Activated naive CD4-positive, alpha-beta T cell treated with anti-CD3 and anti-CD28 coated beads for 36 hours (primary cell): ENCODE measurements at regions not wholly inside any gene's neighbourhood (a gene's known extent, or its start where the extent isn't known, plus 50 kb on each side); places are given as distances from the start of the nearest gene placed in this dataset.

ENCODE experiments used
- CTCF ChIA-PET: fragments of 350-600 bp; sonication (Branson Sonifier 250); formaldehyde crosslinking; loops from one replicate; lab custom pipeline; 2021; ENCODE audit warnings: antibody characterized with exemption; lab: Charles Lee
- DNase-seq: peaks from one replicate; pipeline ENCODE4 v3.0.0-alpha.2; 2020
- H3K27ac Mint-ChIP-seq: one replicate; pipeline ENCODE4 v1.8.0; 2021; ENCODE audit warnings: mild to moderate bottlenecking, mixed read lengths
- H3K27me3 Mint-ChIP-seq: one replicate; pipeline ENCODE4 v1.8.0; 2021; ENCODE audit warnings: low read depth, mixed read lengths
- H3K36me3 Mint-ChIP-seq: one replicate; pipeline ENCODE4 v1.8.0; 2021; ENCODE audit warnings: low read depth, mixed read lengths
- H3K4me1 Mint-ChIP-seq: one replicate; pipeline ENCODE4 v1.8.0; 2021; ENCODE audit warnings: low read depth, mixed read lengths
- H3K4me3 Mint-ChIP-seq: one replicate; pipeline ENCODE4 v1.8.0; 2021; ENCODE audit warnings: mild to moderate bottlenecking, moderate library complexity, mixed read lengths
- H3K9me3 Mint-ChIP-seq: one replicate; pipeline ENCODE4 v1.8.0; 2021; ENCODE audit warnings: mixed read lengths
- intact Hi-C: fragments of 100-400 bp; cut with micrococcal nuclease; formaldehyde crosslinking; loops from one replicate; pipeline ENCODE4 v1.15.1; 2023

DNA sequence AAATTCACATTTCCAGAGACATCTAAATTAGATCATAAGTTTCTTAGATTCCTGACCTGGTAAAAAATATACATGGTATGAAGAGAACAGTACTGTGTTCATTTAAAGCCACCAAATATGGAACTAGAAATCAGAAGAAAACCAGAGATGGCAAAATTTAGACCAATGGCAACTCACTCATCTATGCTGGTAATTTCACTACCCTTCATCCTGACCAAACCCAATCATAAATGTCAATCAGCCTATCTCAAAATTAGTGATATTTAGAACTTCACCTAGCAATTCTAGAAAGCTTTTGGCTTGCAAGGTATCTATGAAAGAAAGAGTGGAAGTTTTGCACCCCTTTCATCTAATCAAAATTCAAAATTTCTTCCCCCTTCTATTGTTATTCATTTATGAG lies 107.7 kb downstream of the NIBAN1 start:
- CTCF ChIA-PET: interaction anchor here (0.6 to 2.0 kb wide), 5 partner anchors 16 to 75 kb away, joined by 3 to 6 read pairs (median 4); no protein-coding TSS in a partner anchor
- H3K27ac Mint-ChIP-seq: peak overlapping the region; percentile 94
- no peaks in the 10 kb centered on the region for H3K9me3 Mint-ChIP-seq
- peaks cover 32% of the 10 kb centered on the region for H3K4me1 Mint-ChIP-seq
- no peak for DNase-seq
- H3K4me3 Mint-ChIP-seq: peak overlapping the region; percentile 14
- intact Hi-C loops: loop anchor here (2.0 to 10.0 kb wide), 7 partner anchors 124 to 1214 kb away; partner anchors contain the start of genes APOBEC4, C1orf21 and IVNS1ABP
- no peaks in the 10 kb centered on the region for H3K36me3 Mint-ChIP-seq
- H3K27me3 Mint-ChIP-seq: peaks cover 10% of the 10 kb centered on the region

- peaks cover 32% of the 10 kb centered on the region for H3K4me1 Mint-ChIP-seq
- H3K27me3 Mint-ChIP-seq: peaks cover 9% of the 10 kb centered on the region
- H3K36me3 Mint-ChIP-seq: no peaks in the 10 kb centered on the region
- H3K27ac Mint-ChIP-seq: no peak overlapping the region
- intact Hi-C loops: loop anchor here (2.0 to 10.0 kb wide), 7 partner anchors 123 to 1213 kb away; partner anchors contain the start of genes APOBEC4, C1orf21 and IVNS1ABP
- DNase-seq: no peak
- H3K9me3 Mint-ChIP-seq: no peaks in the 10 kb centered on the region
- no peak overlapping the region for H3K4me3 Mint-ChIP-seq
- CTCF ChIA-PET: interaction anchor here (1.6 to 2.0 kb wide), 2 partner anchors 17 to 27 kb away, joined by 4 to 6 read pairs; no protein-coding TSS in a partner anchor
Observed at GRCh38 chr1:184865831-184866230, 108.5 kb downstream of the NIBAN1 start.

GRCh38 chr1:184861755-184862336 lies 107.2 kb upstream of the EDEM3 start:
- DNase-seq: no peak
- Mint-ChIP-seq H3K36me3 (no peaks in the 10 kb centered on the region), H3K27me3 (peaks cover 10% of the 10 kb centered on the region), H3K4me3 (no peak overlapping the region), H3K9me3 (no peaks in the 10 kb centered on the region), H3K27ac (no peak overlapping the region), H3K4me1 (peaks cover 15% of the 10 kb centered on the region)
- CTCF ChIA-PET: interaction anchor here (0.7 kb wide), 1 partner anchor 8 kb away, joined by 6 read pairs; no protein-coding TSS in a partner anchor
- intact Hi-C loops: loop anchor here (10.0 kb wide), 2 partner anchors 453 to 907 kb away; partner anchors contain the start of gene IVNS1ABP

DNA sequence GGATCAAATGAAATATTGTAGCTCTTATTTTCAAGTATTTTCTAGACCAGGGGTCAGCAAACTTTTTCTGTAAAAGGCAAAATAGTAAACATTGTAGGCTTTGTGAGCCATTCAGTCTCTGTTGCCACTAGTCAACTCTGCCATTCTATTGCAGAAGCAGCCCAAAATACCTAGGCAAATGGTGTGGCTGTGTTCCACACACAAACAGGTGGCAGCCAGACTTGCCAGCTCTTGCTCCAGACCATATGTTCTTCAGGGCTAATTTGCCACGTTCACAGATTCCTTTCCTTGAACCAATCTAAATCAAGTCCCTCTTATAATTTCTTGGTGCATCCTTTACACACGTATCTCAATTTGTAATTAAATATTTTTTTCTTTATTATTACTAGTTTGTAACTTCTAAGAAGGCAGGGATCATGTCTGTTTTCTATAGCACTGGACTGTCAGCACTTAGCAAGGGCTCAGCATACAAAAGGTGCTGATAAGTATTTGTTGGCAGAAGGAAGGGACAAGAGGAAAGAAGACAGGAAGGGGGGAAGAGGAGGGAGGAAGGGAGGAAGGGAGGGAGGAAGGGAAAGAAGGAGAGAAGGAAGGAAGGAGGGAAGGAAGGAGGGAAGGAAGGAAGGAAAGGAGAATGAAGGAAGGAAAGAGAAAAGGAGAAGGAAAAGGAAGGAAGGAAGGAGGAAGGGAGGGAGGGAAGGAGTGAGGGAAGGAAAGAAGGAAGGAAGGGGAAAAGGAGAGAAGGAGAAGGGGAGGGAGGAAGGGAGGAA lies 106.5 kb upstream of the EDEM3 start:
- no peaks in the 10 kb centered on the region for H3K9me3 Mint-ChIP-seq
- CTCF ChIA-PET: no interaction called here
- intact Hi-C loops: loop anchor here (10.0 kb wide), 2 partner anchors 454 to 906 kb away; partner anchors contain the start of gene IVNS1ABP
- H3K4me1 Mint-ChIP-seq: peaks cover 9% of the 10 kb centered on the region
- peaks cover 10% of the 10 kb centered on the region for H3K27me3 Mint-ChIP-seq
- no peak for DNase-seq
- no peaks in the 10 kb centered on the region for H3K36me3 Mint-ChIP-seq
- no peak overlapping the region for H3K4me3 Mint-ChIP-seq
- no peak overlapping the region for H3K27ac Mint-ChIP-seq

- no peak for DNase-seq
- intact Hi-C loops: loop anchor here (10.0 kb wide), 2 partner anchors 454 to 906 kb away; partner anchors contain the start of gene IVNS1ABP
- Mint-ChIP-seq H3K36me3 (no peaks in the 10 kb centered on the region), H3K27me3 (peaks cover 10% of the 10 kb centered on the region), H3K27ac (no peak overlapping the region), H3K9me3 (no peaks in the 10 kb centered on the region), H3K4me3 (no peak overlapping the region), H3K4me1 (peaks cover 2% of the 10 kb centered on the region)
- CTCF ChIA-PET: interaction anchor here (1.2 kb wide), 1 partner anchor 310 kb away, joined by 3 read pairs; no protein-coding TSS in a partner anchor
Observed at GRCh38 chr1:184860535-184860934, 105.9 kb upstream of the EDEM3 start.

DNA sequence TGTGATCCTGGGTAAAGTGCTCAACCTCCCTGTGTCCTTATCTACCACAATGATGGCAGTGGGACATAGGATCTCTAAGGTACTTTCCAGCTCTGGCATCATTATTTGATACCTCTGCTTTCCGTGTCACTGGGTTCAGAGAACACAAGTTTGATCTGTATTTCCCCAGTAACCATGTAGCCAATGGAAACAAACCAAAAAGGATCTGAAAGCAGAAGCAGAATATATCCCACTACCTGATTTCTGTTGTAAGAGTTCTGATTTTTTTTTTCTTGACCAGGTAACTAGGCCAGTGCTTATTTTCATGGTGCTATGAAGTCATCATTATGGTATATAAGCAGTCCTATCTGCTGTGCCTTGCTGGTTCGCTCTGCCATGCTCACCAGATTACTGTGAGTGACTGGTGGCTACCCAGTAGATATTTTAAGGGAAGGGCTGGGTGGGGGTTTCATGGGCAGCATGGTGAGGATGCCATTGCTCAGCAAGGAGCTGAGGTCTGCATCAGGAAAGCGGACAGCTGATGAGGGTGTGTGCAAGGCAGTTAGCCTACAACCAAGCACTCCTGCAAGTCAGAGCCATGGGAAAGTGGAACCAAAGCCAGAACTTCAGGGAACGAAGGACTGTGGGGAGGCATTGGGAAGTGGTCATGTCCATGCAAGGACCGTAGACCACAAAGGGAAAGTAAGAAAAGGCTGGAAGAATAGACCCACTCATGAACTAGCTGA lies 104.9 kb upstream of the EDEM3 start:
- H3K4me3 Mint-ChIP-seq: no peak overlapping the region
- no peak for DNase-seq
- H3K4me1 Mint-ChIP-seq: no peaks in the 10 kb centered on the region
- no peak overlapping the region for H3K27ac Mint-ChIP-seq
- no peaks in the 10 kb centered on the region for H3K36me3 Mint-ChIP-seq
- CTCF ChIA-PET: interaction anchor here (1.2 kb wide), 1 partner anchor 311 kb away, joined by 3 read pairs; no protein-coding TSS in a partner anchor
- H3K9me3 Mint-ChIP-seq: no peaks in the 10 kb centered on the region
- peaks cover 13% of the 10 kb centered on the region for H3K27me3 Mint-ChIP-seq
- intact Hi-C loops: loop anchor here (10.0 kb wide), 2 partner anchors 455 to 905 kb away; partner anchors contain the start of gene IVNS1ABP

- peaks cover 13% of the 10 kb centered on the region for H3K27me3 Mint-ChIP-seq
- CTCF ChIA-PET: no interaction called here
- intact Hi-C loops: no loop called here
- no peaks in the 10 kb centered on the region for H3K36me3 Mint-ChIP-seq
- no peaks in the 10 kb centered on the region for H3K9me3 Mint-ChIP-seq
- no peak overlapping the region for H3K27ac Mint-ChIP-seq
- H3K4me3 Mint-ChIP-seq: no peak overlapping the region
- no peak for DNase-seq
- no peaks in the 10 kb centered on the region for H3K4me1 Mint-ChIP-seq
Observed at GRCh38 chr1:184858288-184858687, 103.6 kb upstream of the EDEM3 start.

DNA sequence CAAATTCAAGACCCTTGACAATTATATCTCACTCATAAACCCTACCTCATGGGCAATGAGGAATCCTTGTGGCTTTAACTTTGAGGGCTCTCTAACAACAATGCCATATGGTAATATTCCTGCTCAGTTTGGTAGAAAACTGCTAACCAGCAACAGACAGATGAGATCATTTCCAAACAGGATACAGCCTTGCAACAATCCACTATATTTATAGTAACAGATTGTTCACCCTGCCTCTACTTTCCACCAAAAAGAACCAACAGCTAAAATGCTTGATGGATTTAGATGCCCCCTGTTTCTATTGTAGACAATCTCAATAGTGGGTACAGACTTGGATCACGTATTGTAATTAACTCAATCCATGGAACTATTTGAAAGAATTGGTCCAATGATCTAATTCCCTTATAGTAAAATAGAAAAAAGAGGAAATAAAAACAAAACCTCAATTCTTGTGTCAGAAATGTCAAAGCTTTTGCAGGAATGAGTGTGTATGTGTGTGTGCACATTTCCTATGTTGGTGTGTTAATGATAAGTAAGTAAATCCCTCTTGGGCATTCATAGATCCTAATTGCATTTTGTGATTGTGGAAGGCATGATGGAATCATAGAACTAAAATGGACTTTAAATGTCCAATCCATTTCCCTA lies 100.0 kb upstream of the EDEM3 start:
- no peak for DNase-seq
- H3K27me3 Mint-ChIP-seq: peaks cover 7% of the 10 kb centered on the region
- no peak overlapping the region for H3K4me3 Mint-ChIP-seq
- no peaks in the 10 kb centered on the region for H3K36me3 Mint-ChIP-seq
- CTCF ChIA-PET: interaction anchor here (0.6 kb wide), 1 partner anchor 8 kb away, joined by 6 read pairs; no protein-coding TSS in a partner anchor
- H3K9me3 Mint-ChIP-seq: no peaks in the 10 kb centered on the region
- H3K27ac Mint-ChIP-seq: no peak overlapping the region
- no peaks in the 10 kb centered on the region for H3K4me1 Mint-ChIP-seq
- intact Hi-C loops: no loop called here

DNA sequence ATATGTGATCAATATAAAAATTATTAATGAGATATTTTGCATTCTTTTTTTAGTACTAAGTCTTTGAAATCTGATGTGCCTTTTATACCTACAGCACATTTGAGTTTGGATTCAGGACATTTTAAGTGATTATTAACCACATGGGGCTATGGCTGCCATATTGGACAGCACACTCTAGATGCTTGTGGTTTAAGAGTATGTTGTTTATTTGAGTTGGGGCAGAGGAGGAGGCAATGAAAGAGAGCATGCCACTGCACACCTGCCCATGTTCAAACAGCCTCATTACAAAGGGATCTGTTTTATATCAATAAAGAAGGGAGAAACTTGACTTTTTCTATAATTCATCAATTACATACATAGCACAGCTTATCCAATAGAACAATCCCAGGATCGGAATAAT lies 99.4 kb upstream of the EDEM3 start:
- no peak overlapping the region for H3K27ac Mint-ChIP-seq
- no peaks in the 10 kb centered on the region for H3K36me3 Mint-ChIP-seq
- no peak for DNase-seq
- no peaks in the 10 kb centered on the region for H3K4me1 Mint-ChIP-seq
- intact Hi-C loops: no loop called here
- H3K4me3 Mint-ChIP-seq: no peak overlapping the region
- CTCF ChIA-PET: interaction anchor here (0.6 kb wide), 1 partner anchor 8 kb away, joined by 6 read pairs; no protein-coding TSS in a partner anchor
- no peaks in the 10 kb centered on the region for H3K9me3 Mint-ChIP-seq
- H3K27me3 Mint-ChIP-seq: peaks cover 6% of the 10 kb centered on the region

DNA sequence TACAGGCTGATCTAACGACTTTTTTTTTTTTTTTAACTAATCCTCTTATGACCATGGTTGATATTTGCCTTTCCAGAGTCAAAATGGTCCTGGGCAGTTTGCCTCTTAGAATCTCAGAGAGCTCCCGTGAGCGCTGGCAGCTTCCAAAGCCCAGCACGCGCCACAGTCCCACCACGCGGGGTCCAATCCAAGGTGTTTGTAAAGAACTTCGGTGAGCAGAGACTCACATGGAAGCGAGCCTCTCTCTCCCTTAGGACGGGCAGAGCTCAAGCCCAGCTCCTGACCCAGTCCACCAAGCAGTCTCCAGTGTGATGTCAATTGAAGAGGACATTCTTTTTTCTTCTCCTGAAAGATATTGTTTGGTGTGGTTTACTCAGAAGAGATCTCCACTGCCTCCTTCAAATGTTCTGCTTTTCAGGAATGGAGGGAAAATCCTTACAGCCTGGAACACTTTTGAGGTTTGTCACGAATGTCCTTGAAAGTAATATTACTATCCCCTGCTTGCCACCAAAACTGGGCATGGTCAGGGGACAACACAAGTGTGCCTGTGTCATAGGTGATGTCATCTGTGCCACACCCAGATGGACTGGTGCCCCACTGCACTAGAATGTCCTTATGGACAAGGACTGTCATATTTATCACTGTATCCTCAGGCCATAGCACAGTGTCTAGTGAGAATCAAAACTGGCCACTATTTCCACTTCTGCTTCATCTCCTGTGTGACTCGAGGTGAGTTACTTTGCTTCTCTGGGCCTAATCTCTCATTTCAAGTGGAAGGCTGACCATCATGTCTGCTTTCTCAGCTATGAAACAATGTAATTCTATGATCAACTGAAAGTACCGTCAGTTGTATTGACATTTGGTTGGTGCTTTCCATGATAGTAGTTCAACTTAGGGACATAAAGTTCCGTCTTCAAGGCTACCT lies 97.4 kb upstream of the EDEM3 start:
- Mint-ChIP-seq H3K4me3 (no peak overlapping the region), H3K27me3 (peaks cover 6% of the 10 kb centered on the region), H3K27ac (no peak overlapping the region), H3K36me3 (no peaks in the 10 kb centered on the region), H3K4me1 (no peaks in the 10 kb centered on the region), H3K9me3 (no peaks in the 10 kb centered on the region)
- CTCF ChIA-PET: no interaction called here
- DNase-seq: no peak
- intact Hi-C loops: no loop called here
